Body of pancreas (tissue), 4 donors: ENCODE measurements at regions not wholly inside any gene's neighbourhood (a gene's known extent, or its start where the extent isn't known, plus 50 kb on each side); places are given as distances from the start of the nearest gene placed in this dataset.

Experiments
- CTCF ChIP-seq, 7 experiments: fragments of 450-650 bp in 4 of 7; fragments of 200-600 bp in 3 of 7; sonication (generic) in 3 of 7; IDR thresholded peaks; one replicate each; pipeline ENCODE4 v1.5.1; 2016 to 2019; ENCODE audit warnings: antibody characterized with exemption in 7 of 7
- POLR2A ChIP-seq, 3 donors: fragments of 450-650 bp; IDR thresholded peaks; one replicate each; pipeline ENCODE4 v1.6.1; 2016; ENCODE audit warnings: antibody characterized with exemption in 3 of 3, mild to moderate bottlenecking in 2 of 3

GRCh38 chr1:209473025-209473424, 110.5 kb upstream of the CAMK1G start:
- TF ChIP-seq CTCF (IDR thresholded peaks at IDR 0.05) (no peak), POLR2A (IDR thresholded peaks at IDR 0.05) (no peak)
